Bronchial epithelial cell (primary cell): ENCODE measurements at regions not wholly inside any gene's neighbourhood (a gene's known extent, or its start where the extent isn't known, plus 50 kb on each side); places are given as distances from the start of the nearest gene placed in this dataset.

ENCODE experiments used
- DNase-seq: peaks from one replicate; pipeline ENCODE4 v3.0.0-alpha.2; 2010; ENCODE audit warnings: low read depth
- FAIRE-seq: peaks from 2 replicates; lab custom pipeline; 2011; peaks lifted over from hg19 to GRCh38; lab: Jason Lieb, UNC
- H3K27me3 ChIP-seq: 2 replicates; pipeline ENCODE4 v1.5.1; 2011; ENCODE audit warnings: low read length; ENCODE audit not compliant: control insufficient read depth, insufficient read depth
- H3K36me3 ChIP-seq: 2 replicates; pipeline ENCODE4 v1.5.1; 2011; ENCODE audit warnings: low read length; ENCODE audit not compliant: control insufficient read depth, insufficient read depth
- H3K4me3 ChIP-seq: 2 replicates; pipeline ENCODE4 v1.5.1; 2011; ENCODE audit warnings: mild to moderate bottlenecking, low read depth, low read length, control low read depth
- CTCF ChIP-seq: IDR thresholded peaks from 2 replicates; pipeline ENCODE4 v1.5.1; 2011; ENCODE audit warnings: mild to moderate bottlenecking, moderate library complexity, low read length, control low read depth, inconsistent platforms; ENCODE audit not compliant: insufficient read depth, severe bottlenecking

DNA sequence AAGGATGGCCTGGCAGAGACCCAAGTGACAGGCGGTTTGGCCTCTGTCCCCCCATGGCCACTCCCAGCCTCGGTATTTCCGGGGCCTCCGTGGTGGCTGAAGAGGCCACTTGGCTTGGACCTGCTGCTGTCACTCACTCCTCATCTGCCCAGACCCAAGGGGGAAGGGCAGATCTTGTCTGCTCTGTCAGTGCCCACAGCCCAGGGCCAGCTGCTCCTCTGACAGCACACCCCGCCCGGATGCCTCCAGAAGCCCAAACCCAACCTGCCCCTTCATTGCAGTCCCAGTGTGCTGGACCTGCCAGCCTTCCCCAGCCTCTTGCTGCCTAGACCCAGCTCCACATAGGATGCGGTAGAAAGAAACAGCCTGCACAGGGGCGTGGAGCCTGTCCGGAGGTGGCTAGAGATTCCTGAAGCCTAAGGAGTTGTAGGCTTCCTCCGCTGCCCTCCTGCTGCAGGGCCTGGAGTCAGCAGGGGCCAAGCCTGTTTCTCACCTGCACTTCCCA lies 52.0 kb downstream of the MAGEF1 start:
- no peaks in the 10 kb centered on the region for H3K36me3 ChIP-seq
- no peak for FAIRE-seq
- no peaks in the 10 kb centered on the region for H3K27me3 ChIP-seq
- TF ChIP-seq CTCF: no peak
- no peak overlapping the region for H3K4me3 ChIP-seq
- DNase-seq: no peak

- FAIRE-seq (no peak), DNase-seq (no peak)
- H3K36me3 ChIP-seq: no peaks in the 10 kb centered on the region
- TF ChIP-seq CTCF: no peak
- no peaks in the 10 kb centered on the region for H3K27me3 ChIP-seq
- no peak overlapping the region for H3K4me3 ChIP-seq
Measured at GRCh38 chr3:184658223-184658928, 53.5 kb downstream of the MAGEF1 start.

DNA sequence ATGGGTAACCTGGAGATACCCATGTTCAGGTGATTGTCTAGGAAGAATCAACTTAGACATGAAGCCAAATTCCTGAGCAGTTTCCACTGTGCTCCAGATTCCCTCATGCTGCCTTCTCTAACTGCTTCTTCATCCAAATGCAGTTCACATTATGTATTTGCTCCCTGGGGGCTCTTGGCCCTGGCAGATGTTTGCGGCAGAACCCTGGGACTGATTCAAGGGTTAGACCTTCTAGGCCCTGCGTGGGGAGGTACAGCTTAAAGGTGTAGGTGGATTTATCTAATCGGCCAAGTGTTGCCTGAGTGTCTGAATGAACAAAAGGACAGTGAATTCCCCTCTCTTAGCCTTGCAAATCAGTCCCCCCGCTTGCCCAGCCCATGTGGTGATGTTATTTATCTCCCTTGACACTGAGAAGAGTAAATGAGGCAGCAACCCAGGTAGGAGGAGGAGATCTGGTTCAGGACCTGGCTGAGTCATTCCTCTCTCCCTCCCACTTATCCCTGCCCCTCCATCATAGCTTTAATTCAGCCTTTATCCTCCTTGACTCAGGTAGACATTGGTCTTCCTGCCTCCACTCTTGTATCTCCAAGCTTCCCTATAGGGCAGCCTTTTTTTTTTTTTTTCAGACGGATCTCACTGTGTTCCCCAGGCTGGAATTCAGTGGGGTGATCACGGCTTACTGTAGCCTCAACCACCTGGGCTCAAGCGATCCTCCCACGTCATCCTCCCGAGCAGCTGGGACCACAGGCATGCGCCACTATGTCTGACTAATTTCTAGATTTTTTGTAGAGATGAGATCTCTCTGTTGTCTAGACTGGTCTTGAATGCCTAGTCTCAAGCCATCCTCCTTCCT lies 54.8 kb downstream of the MAGEF1 start:
- H3K4me3 ChIP-seq: no peak overlapping the region
- TF ChIP-seq CTCF: no peak
- no peaks in the 10 kb centered on the region for H3K36me3 ChIP-seq
- DNase-seq (peak; percentile 48), FAIRE-seq (no peak)
- H3K27me3 ChIP-seq: no peaks in the 10 kb centered on the region

DNA sequence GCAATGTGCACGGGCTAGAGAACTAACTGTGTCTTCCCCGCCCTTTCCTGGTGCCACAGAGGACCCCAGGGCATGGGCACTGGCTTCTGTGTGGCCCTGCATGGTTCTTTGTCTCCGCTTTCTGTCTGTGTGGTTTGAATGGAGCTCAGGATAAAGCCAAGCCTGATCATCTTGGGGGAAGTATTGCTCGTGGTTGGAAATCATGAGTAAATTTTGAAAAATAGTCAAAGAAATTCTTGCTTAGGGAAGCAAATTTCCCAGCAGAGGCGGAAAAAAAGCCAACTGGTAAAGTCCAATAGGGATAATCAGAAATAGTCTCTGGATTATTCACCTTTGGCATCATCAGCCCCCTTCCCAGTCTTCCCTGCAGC lies 55.4 kb downstream of the MAGEF1 start:
- TF ChIP-seq CTCF: no peak
- FAIRE-seq (no peak), DNase-seq (no peak)
- Histone ChIP-seq H3K4me3 (no peak overlapping the region), H3K27me3 (no peaks in the 10 kb centered on the region), H3K36me3 (no peaks in the 10 kb centered on the region)

- no peaks in the 10 kb centered on the region for H3K36me3 ChIP-seq
- FAIRE-seq (no peak), DNase-seq (no peak)
- no peaks in the 10 kb centered on the region for H3K27me3 ChIP-seq
- H3K4me3 ChIP-seq: no peak overlapping the region
- no peak for TF ChIP-seq CTCF
Measured at GRCh38 chr3:184655597-184655996, 56.3 kb downstream of the MAGEF1 start.
